ENCODE measurements at regions not wholly inside any gene's neighbourhood (a gene's known extent, or its start where the extent isn't known, plus 50 kb on each side); places are given as distances from the start of the nearest gene placed in this dataset.

DNA sequence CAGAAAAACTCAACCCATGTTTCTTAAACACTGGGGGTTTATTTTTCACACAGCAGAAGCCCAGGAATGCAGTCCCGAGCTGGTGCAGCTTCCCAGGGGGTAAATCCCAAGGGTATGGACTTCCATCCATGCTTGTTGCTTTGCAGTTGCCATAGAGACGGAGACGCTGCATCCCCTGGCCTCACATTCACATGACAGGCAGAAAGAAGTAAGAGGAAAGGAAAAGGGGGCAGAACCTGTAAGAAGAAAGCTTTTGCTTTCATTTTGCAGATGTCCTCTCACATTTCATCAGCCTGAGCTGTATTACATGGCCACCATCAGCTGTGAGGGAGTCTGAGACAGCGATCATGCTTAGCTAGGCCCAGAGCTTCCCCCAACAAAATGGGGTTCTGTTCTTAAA is 321.0 kb downstream of the AGTPBP1 start:
- TF ChIP-seq CTCF (IDR thresholded peaks at IDR 0.05; ENCODE audit: insufficient read depth, low read length, poor library complexity, severe bottlenecking) (no peak), EZH2phosphoT487 (conservative IDR thresholded peaks at IDR 0.05; ENCODE audit: low read length) (no peak)
